Upper lobe of left lung (tissue), 4 donors: ENCODE measurements at regions not wholly inside any gene's neighbourhood (a gene's known extent, or its start where the extent isn't known, plus 50 kb on each side); places are given as distances from the start of the nearest gene placed in this dataset.

Experiments used
- CTCF ChIP-seq, 6 experiments: fragments of 450-650 bp in 4 of 6; fragments of 200-600 bp in 2 of 6; sonication (generic) in 2 of 6; IDR thresholded peaks; one replicate each; pipeline ENCODE4 v1.5.1; 2016 to 2019; ENCODE audit warnings: antibody characterized with exemption in 6 of 6
- POLR2A ChIP-seq, 4 donors: fragments of 450-650 bp; IDR thresholded peaks; one replicate each; pipeline ENCODE4 v1.5.1; 2016 to 2017; ENCODE audit warnings: antibody characterized with exemption in 4 of 4, mild to moderate bottlenecking in 2 of 4

- TF ChIP-seq POLR2A (IDR thresholded peaks at IDR 0.05) (no peak), CTCF (IDR thresholded peaks at IDR 0.05) (no peak)
Observed at GRCh38 chr1:55416164-55416842, 201.1 kb upstream of the USP24 start.
